HepG2 (cell line): ENCODE measurements at regions not wholly inside any gene's neighbourhood (a gene's known extent, or its start where the extent isn't known, plus 50 kb on each side); places are given as distances from the start of the nearest gene placed in this dataset.
A peak's percentile ranks its signal among the peaks of the same experiment; 100 is the strongest.

ENCODE experiments used
- ATAC-seq: fragments of 200-7000 bp; cut with Tn5 transposase; 3 replicates; pipeline ENCODE4 v1.9.1; 2020; ENCODE audit warnings: mild to moderate bottlenecking, moderate library complexity
- BruUV-seq: library from RNA; stranded (reverse); fragments of 400-500 nt; replicated peaks from 2 replicates; lab custom pipeline; 2021; lab: Mats Ljungman, UMichigan
- CTCF ChIA-PET: fragments of 300-600 bp; formaldehyde crosslinking; extraction: SDS; loops from one replicate; lab custom pipeline; 2021; ENCODE audit warnings: low total read pairs, inconsistent platforms, low intra/inter-chr PET ratio; lab: Yijun Ruan, JAX
- POLR2A ChIA-PET: fragments of 350-600 bp; sonication (Branson Sonifier 250); formaldehyde crosslinking; loops from one replicate; lab custom pipeline; 2020; ENCODE audit warnings: antibody characterized with exemption, inconsistent platforms; lab: Yijun Ruan, JAX
- DNase-seq: peaks from one replicate; pipeline ENCODE4 v3.0.0-alpha.2; 2015; ENCODE audit warnings: low spot score
- FAIRE-seq: peaks from 3 replicates; lab custom pipeline; 2011; peaks lifted over from hg19 to GRCh38; lab: Jason Lieb, UNC
- H2AFZ ChIP-seq: one replicate; pipeline ENCODE4 v1.6.1; 2011; ENCODE audit warnings: low read length, inconsistent platforms
- H3K27ac ChIP-seq: fragments of 300-600 bp; 3 replicates; pipeline ENCODE4 v1.8.0; 2011; ENCODE audit warnings: mixed run types, mild to moderate bottlenecking, mixed read lengths, low read length, inconsistent platforms; ENCODE audit not compliant: insufficient read depth; ENCODE audit errors: extremely low read length
- H3K27me3 ChIP-seq, 2 experiments: fragments of 200-600 bp in 1 of 2; 2 replicates in 1 of 2; 3 replicates in 1 of 2; pipeline versions ENCODE4 v1.6.0 to v1.8.0; 2011; ENCODE audit warnings: low read length in 2 of 2, mild to moderate bottlenecking in 2 of 2, moderate library complexity in 2 of 2, inconsistent platforms in 1 of 2; ENCODE audit not compliant: insufficient read depth in 2 of 2, control insufficient read depth in 1 of 2
- H3K36me3 ChIP-seq, 2 experiments: fragments of 200-600 bp in 1 of 2; replicated peaks in 1 of 2; 2 replicates in 1 of 2; 3 replicates in 1 of 2; pipeline versions ENCODE4 v1.5.1 to v1.8.0; 2011; ENCODE audit warnings: low read length in 2 of 2, inconsistent platforms in 1 of 2; ENCODE audit not compliant: insufficient read depth in 2 of 2, control insufficient read depth in 1 of 2
- H3K4me1 ChIP-seq: 2 replicates; pipeline ENCODE4 v1.5.1; 2012; ENCODE audit warnings: low read length, inconsistent platforms; ENCODE audit not compliant: insufficient read depth
- H3K4me2 ChIP-seq: 2 replicates; pipeline ENCODE4 v1.6.0; 2011; ENCODE audit warnings: low read depth, low read length, inconsistent platforms
- H3K4me3 ChIP-seq, 3 experiments: fragments of 200-600 bp in 1 of 3; sonication (generic), shearing (Covaris generic) in 1 of 3; replicated peaks in 1 of 3; 2 replicates each; pipeline ENCODE4 v1.5.1; 2011 to 2016; ENCODE audit warnings: low read length in 3 of 3, inconsistent platforms in 2 of 3, low read depth in 2 of 3, mild to moderate bottlenecking in 2 of 3, control low read depth in 1 of 3, mixed read lengths in 1 of 3; ENCODE audit not compliant: insufficient read depth in 1 of 3
- H3K79me2 ChIP-seq: one replicate; pipeline ENCODE4 v1.6.1; 2011; ENCODE audit warnings: low read length, inconsistent platforms; ENCODE audit not compliant: insufficient read depth
- H3K9ac ChIP-seq: 2 replicates; pipeline ENCODE4 v1.6.0; 2011; ENCODE audit warnings: mild to moderate bottlenecking, low read depth, low read length, inconsistent platforms; ENCODE audit not compliant: insufficient read depth
- H3K9me3 ChIP-seq: 2 replicates; pipeline ENCODE4 v1.5.1; 2012; ENCODE audit warnings: mild to moderate bottlenecking, low read length
- H4K20me1 ChIP-seq: 2 replicates; pipeline ENCODE4 v1.6.0; 2011; ENCODE audit warnings: inconsistent platforms, mild to moderate bottlenecking, low read length, moderate library complexity; ENCODE audit not compliant: insufficient read depth
- PCBP2 ChIP-seq: fragments of 200-400 bp; formaldehyde crosslinking; optimal IDR thresholded peaks from 2 replicates; pipeline ENCODE3; 2018; ENCODE audit warnings: low read length, low read depth; ENCODE audit not compliant: poor library complexity, severe bottlenecking
- ZBTB40 ChIP-seq, 2 experiments: fragments of 450-650 bp in 1 of 2; sonication (generic) in 1 of 2; formaldehyde crosslinking in 1 of 2; IDR thresholded peaks; 2 replicates each; pipeline versions ENCODE4 v1.6.1 to v1.8.0; 2016 to 2022; ENCODE audit warnings: antibody characterized with exemption in 1 of 2, mild to moderate bottlenecking in 1 of 2, missing genetic modification reagents in 1 of 2
- ZNF609 ChIP-seq: sonication (generic); formaldehyde crosslinking; IDR thresholded peaks from 2 replicates; pipeline ENCODE4 v1.4.0; 2020; ENCODE audit warnings: mild to moderate bottlenecking, missing genetic modification reagents, borderline replicate concordance
- ZNF770 ChIP-seq: sonication (generic); formaldehyde crosslinking; IDR thresholded peaks from 2 replicates; pipeline ENCODE4 v1.5.0; 2020; ENCODE audit warnings: mild to moderate bottlenecking, missing genetic modification reagents
- WGBS: methylation state at CpG from one replicate; pipeline ENCODE4 v1.1.6; 2017; ENCODE audit warnings: low lambda C conversion rate; 5-methylcytosine and 5-hydroxymethylcytosine counted together
- in situ Hi-C: cut with HindIII; loops from 2 replicates; pipeline ENCODE4 v1.10.0; 2017; ENCODE audit warnings: low pct_unique_long_range_greater_than_20kb; ENCODE audit not compliant: extremely low pct_ligation_motif_present
- intact Hi-C: fragments of 100-400 bp; cut with micrococcal nuclease; formaldehyde crosslinking; loops from one replicate; pipeline ENCODE4 v1.10.0; 2022; ENCODE audit not compliant: unreplicated experiment

- TF ChIP-seq PCBP2 (no peak), ZNF609 (CRISPR knock-in tag) (no peak), ZBTB40 (IDR thresholded peaks at IDR 0.05) (no peak), ZBTB40 (CRISPR knock-in tag; IDR thresholded peaks at IDR 0.05) (0 out of 2 replicates have a peak, but pooled peaks have one; percentile 23), ZNF770 (peak; percentile 83)
- Histone ChIP-seq H4K20me1 (peaks cover 8% of the 10 kb centered on the region; the same call in 1 of the 2 replicates), H2AFZ (no peak overlapping the region), H3K4me3 (no peak overlapping the region), H3K79me2 (no peaks in the 10 kb centered on the region), H3K4me2 (no peak overlapping the region), H3K9me3 (no peaks in the 10 kb centered on the region), H3K27me3 (peaks cover 16 to 88% of the 10 kb centered on the region in 2 experiments), H3K9ac (no peak overlapping the region), H3K4me1 (no peaks in the 10 kb centered on the region), H3K36me3 (no peaks in the 10 kb centered on the region), H3K27ac (no peak overlapping the region)
- CTCF ChIA-PET = no interaction called here
- POLR2A ChIA-PET = no interaction called here
- WGBS = 4% methylated on average over 24 of the region's 42 CpGs
- DNase-seq (no peak), ATAC-seq (no peak), FAIRE-seq (no peak)
- in situ Hi-C loops = no loop called here
- intact Hi-C loops = no loop called here
- no TSS peak for BruUV-seq
Measured at GRCh38 chr16:89041571-89042481, 51.8 kb upstream of the ACSF3 start.
